AG10803 (cell line): ENCODE measurements at regions not wholly inside any gene's neighbourhood (a gene's known extent, or its start where the extent isn't known, plus 50 kb on each side); places are given as distances from the start of the nearest gene placed in this dataset.
"Not testable (repeated sequence)": the region's sequence is repeated elsewhere in the genome, so short reads cannot be mapped to it uniquely, and the experiment has no call there.

ENCODE experiments used
- DNase-seq: peaks from one replicate; pipeline ENCODE4 v3.0.0; 2010; ENCODE audit warnings: low read depth
- H3K4me3 ChIP-seq: 2 replicates; pipeline ENCODE4 v1.5.1; 2011; ENCODE audit warnings: mild to moderate bottlenecking, low read length, control low read depth
- CTCF ChIP-seq: conservative IDR thresholded peaks from 2 replicates; pipeline ENCODE4 v1.5.1; 2011; ENCODE audit warnings: mild to moderate bottlenecking, low read length, control low read depth, inconsistent platforms

- TF ChIP-seq CTCF, result no peak
- H3K4me3 ChIP-seq, result no peak overlapping the region
- no peak for DNase-seq
These were observed 195.7 kb downstream of the EDN1 start for GRCh38 chr6:12485837-12486236.

GRCh38 chr6:12490351-12490903 lies 200.3 kb downstream of the EDN1 start:
- DNase-seq, result no peak
- no peak for TF ChIP-seq CTCF
- no peak overlapping the region for H3K4me3 ChIP-seq

- H3K4me3 ChIP-seq, result no peak overlapping the region
- peak; percentile 19; the same call in 1 of the 2 replicates for TF ChIP-seq CTCF
- DNase-seq, result peak; percentile 96
These were observed 200.9 kb downstream of the EDN1 start for GRCh38 chr6:12490904-12491571.

- H3K4me3 ChIP-seq, DNase-seq: not testable (repeated sequence)
These were observed 202.8 kb downstream of the EDN1 start for GRCh38 chr6:12492929-12493328.

- DNase-seq, result no peak
- no peak for TF ChIP-seq CTCF
These were observed 203.3 kb downstream of the EDN1 start for GRCh38 chr6:12493446-12493845.

GRCh38 chr6:12494161-12494560 lies 204.0 kb downstream of the EDN1 start:
- TF ChIP-seq CTCF, result no peak
- no peak overlapping the region for H3K4me3 ChIP-seq
- no peak for DNase-seq

More at GRCh38 chr6:12493446-12493845, 203.3 kb downstream of the EDN1 start:
- no peak overlapping the region for H3K4me3 ChIP-seq

- no peak for TF ChIP-seq CTCF
- no peak for DNase-seq
- no peak overlapping the region for H3K4me3 ChIP-seq
These were observed 211.8 kb downstream of the EDN1 start for GRCh38 chr6:12501990-12502389.
